GM10248 (cell line): ENCODE measurements at regions not wholly inside any gene's neighbourhood (a gene's known extent, or its start where the extent isn't known, plus 50 kb on each side); places are given as distances from the start of the nearest gene placed in this dataset.

Experiments used
- CTCF ChIA-PET: fragments of 300-600 bp; sonication (Branson Sonifier 250); formaldehyde crosslinking; extraction: SDS; loops from one replicate; lab custom pipeline; 2021; ENCODE audit warnings: antibody characterized with exemption; lab: Yijun Ruan, JAX
- POLR2A ChIA-PET: fragments of 350-650 bp; sonication (Branson Sonifier 250); formaldehyde crosslinking; extraction: SDS; loops from one replicate; lab custom pipeline; 2020; ENCODE audit warnings: antibody characterized with exemption; lab: Yijun Ruan, JAX
- DNase-seq: peaks from one replicate; pipeline ENCODE4 v3.0.0; 2012; ENCODE audit errors: extremely low spot score
- CTCF ChIP-seq: IDR thresholded peaks from 2 replicates; pipeline ENCODE4 v1.5.1; 2012; ENCODE audit warnings: mild to moderate bottlenecking, low read depth; ENCODE audit errors: extremely low read depth, missing control alignments, control extremely low read depth

- POLR2A ChIA-PET: no interaction called here
- no peak for DNase-seq
- no peak for TF ChIP-seq CTCF
- CTCF ChIA-PET: interaction anchor here (3.4 kb wide), 1 partner anchor 8 kb away, joined by 19 read pairs; no protein-coding TSS in a partner anchor
These were observed 212.9 kb downstream of the TMEM200A start for GRCh38 chr6:130578713-130579112.

- ChIA-PET POLR2A (no interaction called here), CTCF (interaction anchor here (1.1 kb wide), 1 partner anchor 22 kb away, joined by 3 read pairs; no protein-coding TSS in a partner anchor)
- TF ChIP-seq CTCF: no peak
- no peak for DNase-seq
These were observed 217.5 kb downstream of the TMEM200A start for GRCh38 chr6:130583268-130583667.

GRCh38 chr6:130585587-130585986, 219.8 kb downstream of the TMEM200A start:
- ChIA-PET POLR2A (no interaction called here), CTCF (interaction anchor here (0.8 to 3.6 kb wide), 7 partner anchors 9 to 113 kb away, joined by 3 to 19 read pairs (median 3); no protein-coding TSS in a partner anchor)
- no peak for TF ChIP-seq CTCF
- no peak for DNase-seq

GRCh38 chr6:130587778-130588520, 222.1 kb downstream of the TMEM200A start:
- no peak for TF ChIP-seq CTCF
- CTCF ChIA-PET: interaction anchor here (0.7 to 3.6 kb wide), 4 partner anchors 10 to 35 kb away, joined by 3 to 19 read pairs (median 8); no protein-coding TSS in a partner anchor
- no peak for DNase-seq
- POLR2A ChIA-PET: no interaction called here

- no peak for TF ChIP-seq CTCF
- ChIA-PET CTCF (interaction anchor here (1.1 kb wide), 1 partner anchor 105 kb away, joined by 3 read pairs; no protein-coding TSS in a partner anchor), POLR2A (no interaction called here)
- no peak for DNase-seq
These were observed 227.4 kb downstream of the TMEM200A start for GRCh38 chr6:130593200-130593599.

- POLR2A ChIA-PET: no interaction called here
- no peak for TF ChIP-seq CTCF
- no peak for DNase-seq
- CTCF ChIA-PET: interaction anchor here (1.3 kb wide), 1 partner anchor 13 kb away, joined by 4 read pairs; no protein-coding TSS in a partner anchor
These were observed 228.1 kb downstream of the TMEM200A start for GRCh38 chr6:130593948-130594347.
